Breast epithelium (tissue), 3 donors: ENCODE measurements at regions not wholly inside any gene's neighbourhood (a gene's known extent, or its start where the extent isn't known, plus 50 kb on each side); places are given as distances from the start of the nearest gene placed in this dataset.

Experiments used
- POLR2A ChIP-seq: fragments of 450-650 bp; IDR thresholded peaks from one replicate; pipeline ENCODE4 v1.6.1; 2016; ENCODE audit warnings: antibody characterized with exemption, mild to moderate bottlenecking, moderate library complexity
- POLR2AphosphoS5 ChIP-seq, 3 donors: sonication (generic); formaldehyde crosslinking; IDR thresholded peaks; one replicate each; pipeline ENCODE4 v1.6.1; 2017; ENCODE audit warnings: antibody characterized with exemption in 3 of 3
- TF ChIP-seq, protein P1 (sequence below), 3 donors: fragments of 450-650 bp; IDR thresholded peaks; one replicate each; pipeline ENCODE4 v1.5.1; 2016 to 2017; ENCODE audit warnings: antibody characterized with exemption in 3 of 3, mild to moderate bottlenecking in 3 of 3, moderate library complexity in 3 of 3

DNA sequence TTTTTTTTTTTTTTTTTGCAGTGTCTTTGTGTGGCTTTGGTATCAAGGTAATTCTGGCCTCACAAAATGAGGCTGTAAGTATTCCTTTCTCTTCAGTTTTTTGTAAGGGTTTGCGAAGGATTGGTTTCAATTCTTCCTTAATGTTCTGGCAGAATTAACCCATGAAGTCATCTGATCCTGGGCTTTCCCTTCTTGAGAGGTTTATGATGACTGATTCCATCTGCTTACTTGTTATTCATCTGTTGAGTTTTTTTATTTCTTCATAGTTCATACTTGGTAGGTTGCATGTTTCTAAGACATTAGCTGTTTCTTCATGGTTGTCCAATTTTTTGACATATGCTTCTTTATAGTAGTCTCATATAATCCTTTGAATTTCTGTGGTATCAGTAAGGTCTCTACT is 181.4 kb upstream of the PDE5A start:
- TF ChIP-seq, protein P1, sequence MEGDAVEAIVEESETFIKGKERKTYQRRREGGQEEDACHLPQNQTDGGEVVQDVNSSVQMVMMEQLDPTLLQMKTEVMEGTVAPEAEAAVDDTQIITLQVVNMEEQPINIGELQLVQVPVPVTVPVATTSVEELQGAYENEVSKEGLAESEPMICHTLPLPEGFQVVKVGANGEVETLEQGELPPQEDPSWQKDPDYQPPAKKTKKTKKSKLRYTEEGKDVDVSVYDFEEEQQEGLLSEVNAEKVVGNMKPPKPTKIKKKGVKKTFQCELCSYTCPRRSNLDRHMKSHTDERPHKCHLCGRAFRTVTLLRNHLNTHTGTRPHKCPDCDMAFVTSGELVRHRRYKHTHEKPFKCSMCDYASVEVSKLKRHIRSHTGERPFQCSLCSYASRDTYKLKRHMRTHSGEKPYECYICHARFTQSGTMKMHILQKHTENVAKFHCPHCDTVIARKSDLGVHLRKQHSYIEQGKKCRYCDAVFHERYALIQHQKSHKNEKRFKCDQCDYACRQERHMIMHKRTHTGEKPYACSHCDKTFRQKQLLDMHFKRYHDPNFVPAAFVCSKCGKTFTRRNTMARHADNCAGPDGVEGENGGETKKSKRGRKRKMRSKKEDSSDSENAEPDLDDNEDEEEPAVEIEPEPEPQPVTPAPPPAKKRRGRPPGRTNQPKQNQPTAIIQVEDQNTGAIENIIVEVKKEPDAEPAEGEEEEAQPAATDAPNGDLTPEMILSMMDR (IDR thresholded peaks at IDR 0.05): no peak
- TF ChIP-seq POLR2A (no peak), POLR2AphosphoS5 (IDR thresholded peaks at IDR 0.05) (no peak)
